ENCODE measurements at regions not wholly inside any gene's neighbourhood (a gene's known extent, or its start where the extent isn't known, plus 50 kb on each side); places are given as distances from the start of the nearest gene placed in this dataset.

DNA sequence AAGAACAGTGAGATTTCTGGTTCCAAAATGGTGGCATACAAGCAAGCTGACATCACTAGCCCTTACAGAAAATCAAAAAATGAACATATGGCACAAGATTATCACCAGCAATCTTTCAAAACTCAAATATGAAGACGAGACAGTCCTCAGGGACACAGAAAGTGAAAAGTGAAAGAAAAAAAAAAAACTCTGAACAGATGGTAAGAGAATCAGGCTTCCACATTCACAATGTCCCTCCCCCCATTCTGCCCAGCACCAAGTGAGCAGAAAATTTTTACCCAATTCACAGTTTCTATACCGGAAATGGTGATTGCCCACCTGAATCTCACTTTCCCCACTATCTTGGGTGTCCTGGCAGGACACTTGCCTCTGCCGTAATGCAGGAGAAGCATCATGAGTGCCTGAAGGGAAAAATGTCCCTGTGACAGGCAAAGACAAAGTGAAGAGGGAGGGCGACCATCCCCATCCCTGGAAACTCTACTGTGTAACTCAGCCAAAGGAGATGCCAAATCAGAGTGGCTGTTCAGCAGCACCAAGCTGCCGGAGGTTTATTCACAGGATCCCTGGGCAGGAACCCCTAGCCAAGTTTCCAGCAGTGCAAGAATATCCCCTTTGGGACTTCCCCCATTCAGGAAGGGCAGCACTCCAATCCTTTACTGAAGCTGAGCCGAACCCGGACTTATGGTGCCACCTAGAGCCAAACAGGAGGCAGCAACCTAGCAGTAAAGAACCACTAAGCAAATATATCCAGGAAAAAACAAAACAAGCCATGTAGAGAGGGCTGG lies 312.2 kb downstream of the LRATD1 start:
- TF ChIP-seq, protein P1, sequence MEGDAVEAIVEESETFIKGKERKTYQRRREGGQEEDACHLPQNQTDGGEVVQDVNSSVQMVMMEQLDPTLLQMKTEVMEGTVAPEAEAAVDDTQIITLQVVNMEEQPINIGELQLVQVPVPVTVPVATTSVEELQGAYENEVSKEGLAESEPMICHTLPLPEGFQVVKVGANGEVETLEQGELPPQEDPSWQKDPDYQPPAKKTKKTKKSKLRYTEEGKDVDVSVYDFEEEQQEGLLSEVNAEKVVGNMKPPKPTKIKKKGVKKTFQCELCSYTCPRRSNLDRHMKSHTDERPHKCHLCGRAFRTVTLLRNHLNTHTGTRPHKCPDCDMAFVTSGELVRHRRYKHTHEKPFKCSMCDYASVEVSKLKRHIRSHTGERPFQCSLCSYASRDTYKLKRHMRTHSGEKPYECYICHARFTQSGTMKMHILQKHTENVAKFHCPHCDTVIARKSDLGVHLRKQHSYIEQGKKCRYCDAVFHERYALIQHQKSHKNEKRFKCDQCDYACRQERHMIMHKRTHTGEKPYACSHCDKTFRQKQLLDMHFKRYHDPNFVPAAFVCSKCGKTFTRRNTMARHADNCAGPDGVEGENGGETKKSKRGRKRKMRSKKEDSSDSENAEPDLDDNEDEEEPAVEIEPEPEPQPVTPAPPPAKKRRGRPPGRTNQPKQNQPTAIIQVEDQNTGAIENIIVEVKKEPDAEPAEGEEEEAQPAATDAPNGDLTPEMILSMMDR (IDR thresholded peaks at IDR 0.05), result no peak
- TF ChIP-seq POLR2A (IDR thresholded peaks at IDR 0.05), result no peak
- TF ChIP-seq POLR2AphosphoS5 (IDR thresholded peaks at IDR 0.05), result no peak
